ENCODE measurements at regions not wholly inside any gene's neighbourhood (a gene's known extent, or its start where the extent isn't known, plus 50 kb on each side); places are given as distances from the start of the nearest gene placed in this dataset.

- DNase-seq (ENCODE audit: low spot score): no peak
Observed at GRCh38 chrX:113743069-113743468, 840.8 kb upstream of the HTR2C start.

- DNase-seq (ENCODE audit: low spot score): no peak
Observed at GRCh38 chrX:113741744-113742143, 842.1 kb upstream of the HTR2C start.

- no peak for DNase-seq (ENCODE audit: low spot score)
Observed at GRCh38 chrX:113728937-113729336, 854.9 kb upstream of the HTR2C start.

- DNase-seq (ENCODE audit: low spot score): no peak
Observed at GRCh38 chrX:113726898-113727297, 857.0 kb upstream of the HTR2C start.

GRCh38 chrX:113726466-113726865 is 857.4 kb upstream of the HTR2C start:
- no peak for DNase-seq (ENCODE audit: low spot score)

GRCh38 chrX:113726009-113726408 is 857.9 kb upstream of the HTR2C start:
- no peak for DNase-seq (ENCODE audit: low spot score)

GRCh38 chrX:113699939-113700338 is 859.3 kb upstream of the AMOT start:
- DNase-seq (ENCODE audit: low spot score): no peak

GRCh38 chrX:113675278-113675677 is 834.6 kb upstream of the AMOT start:
- no peak for DNase-seq (ENCODE audit: low spot score)

- DNase-seq (ENCODE audit: low spot score): no peak
Observed at GRCh38 chrX:113651306-113651705, 810.7 kb upstream of the AMOT start.

GRCh38 chrX:113644426-113644825 is 803.8 kb upstream of the AMOT start:
- DNase-seq (ENCODE audit: low spot score): no peak

GRCh38 chrX:113634565-113634964 is 793.9 kb upstream of the AMOT start:
- no peak for DNase-seq (ENCODE audit: low spot score)

GRCh38 chrX:113629326-113629725 is 788.7 kb upstream of the AMOT start:
- DNase-seq (ENCODE audit: low spot score): no peak

GRCh38 chrX:113594123-113594841 is 753.7 kb upstream of the AMOT start:
- DNase-seq (ENCODE audit: low spot score): no peak

GRCh38 chrX:113586281-113586898 is 745.8 kb upstream of the AMOT start:
- no peak for DNase-seq (ENCODE audit: low spot score)

GRCh38 chrX:113580486-113580885 is 739.9 kb upstream of the AMOT start:
- DNase-seq (ENCODE audit: low spot score): no peak

- no peak for DNase-seq (ENCODE audit: low spot score)
Observed at GRCh38 chrX:113558576-113558975, 717.9 kb upstream of the AMOT start.

GRCh38 chrX:113551919-113552318 is 711.3 kb upstream of the AMOT start:
- no peak for DNase-seq (ENCODE audit: low spot score)

GRCh38 chrX:113548308-113549015 is 707.8 kb upstream of the AMOT start:
- DNase-seq (ENCODE audit: low spot score): no peak

GRCh38 chrX:113545040-113545439 is 704.4 kb upstream of the AMOT start:
- DNase-seq (ENCODE audit: low spot score): no peak

GRCh38 chrX:113539599-113540356 is 699.1 kb upstream of the AMOT start:
- DNase-seq (ENCODE audit: low spot score): no peak

- no peak for DNase-seq (ENCODE audit: low spot score)
Observed at GRCh38 chrX:113529426-113530013, 688.9 kb upstream of the AMOT start.

GRCh38 chrX:113522814-113523213 is 682.2 kb upstream of the AMOT start:
- DNase-seq (ENCODE audit: low spot score): no peak

Data from hematopoietic multipotent progenitor cell treated with erythropoietin and hydrocortisone succinate and interleukin-3 and kit ligand, for 17 days (in vitro differentiated cells).